Sigmoid colon (tissue), 3 donors: ENCODE measurements at regions not wholly inside any gene's neighbourhood (a gene's known extent, or its start where the extent isn't known, plus 50 kb on each side); places are given as distances from the start of the nearest gene placed in this dataset.

Experiments used
- POLR2A ChIP-seq, 2 donors: fragments of 450-650 bp; IDR thresholded peaks; one replicate each; pipeline ENCODE4 v1.6.1; 2016; ENCODE audit warnings: antibody characterized with exemption in 2 of 2, mild to moderate bottlenecking in 2 of 2, moderate library complexity in 2 of 2
- TF ChIP-seq, protein P1 (sequence below), 4 experiments: fragments of 450-650 bp in 3 of 4; fragments of 200-600 bp in 1 of 4; IDR thresholded peaks; one replicate each; pipeline ENCODE4 v1.5.1; 2016 to 2019; ENCODE audit warnings: antibody characterized with exemption in 4 of 4, mild to moderate bottlenecking in 3 of 4, moderate library complexity in 2 of 4

DNA sequence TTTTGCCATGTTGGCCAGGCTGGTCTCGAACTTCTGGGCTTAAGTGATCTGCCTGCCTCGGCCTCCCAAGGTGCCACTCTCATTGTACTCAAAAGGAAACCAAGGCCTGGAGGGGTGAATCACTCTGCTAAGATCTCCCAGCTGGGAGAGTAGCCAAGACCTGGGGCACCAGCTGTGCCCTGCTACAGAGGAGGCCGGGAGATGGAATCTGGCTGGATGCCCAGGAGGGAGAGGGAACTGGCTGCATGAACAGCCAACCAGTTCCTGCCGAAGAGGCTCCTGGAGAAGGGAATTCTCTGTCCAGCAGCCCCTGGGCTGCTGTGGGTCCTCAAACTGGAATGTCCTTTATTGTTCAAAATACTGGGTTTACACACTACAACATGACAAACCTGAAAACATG lies 238.7 kb upstream of the CIBAR2 start:
- TF ChIP-seq, protein P1, sequence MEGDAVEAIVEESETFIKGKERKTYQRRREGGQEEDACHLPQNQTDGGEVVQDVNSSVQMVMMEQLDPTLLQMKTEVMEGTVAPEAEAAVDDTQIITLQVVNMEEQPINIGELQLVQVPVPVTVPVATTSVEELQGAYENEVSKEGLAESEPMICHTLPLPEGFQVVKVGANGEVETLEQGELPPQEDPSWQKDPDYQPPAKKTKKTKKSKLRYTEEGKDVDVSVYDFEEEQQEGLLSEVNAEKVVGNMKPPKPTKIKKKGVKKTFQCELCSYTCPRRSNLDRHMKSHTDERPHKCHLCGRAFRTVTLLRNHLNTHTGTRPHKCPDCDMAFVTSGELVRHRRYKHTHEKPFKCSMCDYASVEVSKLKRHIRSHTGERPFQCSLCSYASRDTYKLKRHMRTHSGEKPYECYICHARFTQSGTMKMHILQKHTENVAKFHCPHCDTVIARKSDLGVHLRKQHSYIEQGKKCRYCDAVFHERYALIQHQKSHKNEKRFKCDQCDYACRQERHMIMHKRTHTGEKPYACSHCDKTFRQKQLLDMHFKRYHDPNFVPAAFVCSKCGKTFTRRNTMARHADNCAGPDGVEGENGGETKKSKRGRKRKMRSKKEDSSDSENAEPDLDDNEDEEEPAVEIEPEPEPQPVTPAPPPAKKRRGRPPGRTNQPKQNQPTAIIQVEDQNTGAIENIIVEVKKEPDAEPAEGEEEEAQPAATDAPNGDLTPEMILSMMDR (IDR thresholded peaks at IDR 0.05), result no peak
- TF ChIP-seq POLR2A (IDR thresholded peaks at IDR 0.05), result no peak
